HG03135 (cell line): ENCODE measurements at regions not wholly inside any gene's neighbourhood (a gene's known extent, or its start where the extent isn't known, plus 50 kb on each side); places are given as distances from the start of the nearest gene placed in this dataset.
"Not testable (repeated sequence)": the region's sequence is repeated elsewhere in the genome, so short reads cannot be mapped to it uniquely, and the experiment has no call there.

Experiments
- ATAC-seq: cut with Tn5 transposase; IDR thresholded peaks from one replicate; pipeline ENCODE4 v1.9.1; 2021; ENCODE audit warnings: mild to moderate bottlenecking, moderate library complexity; ENCODE audit not compliant: unreplicated experiment

DNA sequence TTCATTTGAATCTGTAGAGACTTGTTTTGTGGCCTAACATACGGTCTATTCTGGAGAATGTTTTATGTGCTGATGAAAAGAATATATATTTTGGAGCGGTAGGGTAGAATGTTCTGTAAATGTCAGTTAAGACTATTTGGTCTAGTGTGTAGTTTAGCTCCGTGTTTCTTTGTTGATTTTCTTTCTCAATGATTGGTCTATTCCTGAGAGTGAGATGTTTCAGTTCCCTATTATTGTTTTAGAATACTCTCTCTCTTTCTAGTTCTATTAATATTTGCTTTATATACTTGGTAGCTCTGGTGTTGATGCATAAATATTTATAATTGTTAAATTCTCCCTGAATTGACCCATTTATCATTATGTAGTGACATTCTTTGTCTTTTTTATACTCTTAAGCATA is 236.5 kb downstream of the GLUD2 start:
- no peak for ATAC-seq

DNA sequence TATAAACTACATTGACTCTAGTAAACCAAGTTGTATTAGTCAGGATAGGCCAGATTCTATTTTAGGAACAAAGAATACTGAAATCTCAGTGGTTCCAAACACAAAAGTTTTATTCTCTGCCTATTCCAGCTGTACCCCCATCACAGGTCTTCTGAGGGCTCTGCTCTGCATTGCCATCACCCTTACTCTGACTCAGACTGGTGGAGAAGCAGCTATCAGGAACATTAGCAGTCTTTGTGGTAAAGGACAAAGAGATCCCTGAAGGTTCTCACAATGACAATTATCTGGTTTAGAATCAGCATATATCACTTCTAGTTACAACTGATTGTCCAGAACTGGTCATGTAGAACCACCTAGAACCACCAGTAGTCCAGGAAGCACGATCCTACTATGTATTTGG is 251.1 kb downstream of the GLUD2 start:
- ATAC-seq, result no peak

DNA sequence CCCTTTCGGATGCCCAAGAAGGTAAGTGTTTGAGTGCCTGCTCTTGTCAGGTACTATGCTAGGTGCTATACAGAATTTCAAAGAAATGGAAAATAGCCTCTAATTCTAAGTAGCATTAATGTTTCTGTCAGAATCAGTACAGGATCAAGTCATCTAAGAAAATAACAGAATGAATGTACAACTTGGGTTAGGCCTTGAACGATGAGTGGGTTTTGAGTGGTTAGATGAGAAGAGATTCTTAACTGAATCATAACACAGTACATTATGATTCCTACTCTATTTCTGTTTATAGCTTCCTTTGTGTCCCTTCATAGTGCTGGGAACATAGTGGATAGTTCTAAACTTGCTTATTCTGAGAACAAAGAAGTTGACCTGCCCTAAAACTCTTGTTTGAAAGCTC is 253.9 kb downstream of the GLUD2 start:
- no peak for ATAC-seq

DNA sequence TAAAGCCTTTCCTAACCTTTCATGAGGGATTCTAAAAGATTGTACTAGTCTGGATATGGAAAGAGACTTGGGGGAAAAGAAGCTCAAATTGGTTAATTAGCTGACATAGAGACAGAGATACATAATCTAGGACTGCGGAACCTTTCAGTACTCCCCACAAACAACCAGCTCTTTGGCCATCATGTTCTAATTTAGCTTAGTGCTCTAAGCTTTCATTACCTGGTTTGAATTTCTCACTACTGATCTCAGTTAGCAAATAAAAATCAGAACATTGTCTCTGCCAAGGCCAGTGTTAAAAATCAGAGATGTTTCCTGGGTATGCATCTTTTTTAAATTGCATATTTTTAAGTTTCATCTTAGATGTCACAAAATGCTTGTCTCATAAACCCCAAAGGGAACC is 254.4 kb downstream of the GLUD2 start:
- no peak for ATAC-seq

DNA sequence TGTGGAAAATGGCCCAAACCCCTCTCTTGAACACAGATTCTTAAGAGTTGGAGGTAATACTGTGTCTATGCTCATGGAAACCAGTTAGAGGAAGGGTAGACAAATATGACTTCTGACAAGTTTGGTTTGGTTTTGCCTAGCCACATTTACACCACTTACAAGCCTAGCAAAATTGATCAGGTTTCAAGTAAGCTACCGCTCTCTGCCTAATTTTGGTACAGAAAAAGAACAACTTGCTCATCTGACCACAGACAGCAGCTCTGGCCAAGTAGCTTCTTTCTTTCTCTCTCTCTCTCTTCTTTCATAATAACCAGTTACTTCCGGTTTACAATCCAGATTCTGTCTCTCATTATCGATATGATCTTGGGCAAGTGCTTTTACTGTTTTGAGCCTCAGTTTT is 260.0 kb downstream of the GLUD2 start:
- peak; percentile 68 for ATAC-seq

DNA sequence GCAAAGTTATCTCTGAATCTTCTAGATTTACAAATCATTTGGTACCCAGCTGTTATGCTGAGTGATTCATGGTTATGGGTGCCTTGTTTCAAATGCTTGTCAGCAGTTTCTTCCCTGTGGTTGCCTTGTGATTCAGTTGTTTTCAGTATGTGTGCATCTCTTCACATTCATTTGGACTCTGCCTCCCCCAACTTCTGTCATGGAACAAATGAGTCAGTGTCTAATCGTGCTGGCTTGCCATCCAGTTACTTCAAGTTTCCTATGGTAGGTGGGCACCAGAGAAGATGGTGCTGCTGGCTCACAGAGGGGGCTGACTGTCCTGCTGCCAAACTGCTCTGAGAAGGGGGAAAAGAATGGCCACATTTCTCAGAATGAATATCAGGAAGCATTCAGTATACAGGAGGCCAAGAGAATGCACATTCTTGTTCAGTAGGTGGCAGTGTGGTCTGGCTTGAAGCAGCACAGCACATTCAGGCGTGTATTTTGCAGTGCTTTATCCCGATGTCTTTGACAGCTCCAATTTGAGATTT is 260.9 kb downstream of the GLUD2 start:
- peak; percentile 66 for ATAC-seq

DNA sequence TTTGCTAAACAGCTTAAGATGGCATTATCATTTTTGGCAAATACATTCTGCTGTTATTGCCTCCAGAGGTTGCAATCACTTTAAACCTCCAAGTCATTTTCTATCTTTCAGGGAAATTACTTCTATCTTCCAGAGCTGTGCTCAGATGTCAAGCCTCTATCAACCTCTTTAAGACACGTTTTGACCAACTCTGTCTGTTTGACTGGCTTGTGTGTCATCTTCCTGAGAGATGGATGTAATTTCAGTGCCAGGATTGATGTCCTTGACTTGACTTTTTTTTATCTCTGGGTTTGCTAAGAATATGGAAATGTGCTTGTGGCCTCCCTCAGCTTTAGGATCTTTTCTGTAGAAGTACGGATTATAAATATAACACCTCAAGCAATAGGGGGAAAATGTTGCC is 263.4 kb downstream of the GLUD2 start:
- no peak for ATAC-seq

DNA sequence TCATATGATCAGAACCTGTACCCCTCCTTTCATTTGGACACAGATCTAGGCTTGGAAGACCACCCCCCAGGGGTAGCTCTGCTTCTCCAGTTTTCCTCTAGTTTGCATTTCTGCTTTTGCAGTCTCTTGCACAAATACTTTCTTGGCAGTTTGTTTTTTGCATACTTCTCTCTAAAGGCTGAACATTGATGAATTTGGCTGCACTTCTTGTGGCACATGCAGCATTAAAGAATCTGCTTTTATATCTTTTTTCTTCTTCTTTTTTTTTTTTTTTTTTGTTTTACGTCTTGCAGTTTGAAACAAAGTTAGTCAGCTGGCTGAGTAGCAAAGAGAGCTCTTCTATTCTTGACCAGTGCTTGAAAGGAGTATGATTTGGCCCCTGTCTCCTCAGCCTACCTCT is 273.0 kb downstream of the GLUD2 start:
- ATAC-seq, result no peak

DNA sequence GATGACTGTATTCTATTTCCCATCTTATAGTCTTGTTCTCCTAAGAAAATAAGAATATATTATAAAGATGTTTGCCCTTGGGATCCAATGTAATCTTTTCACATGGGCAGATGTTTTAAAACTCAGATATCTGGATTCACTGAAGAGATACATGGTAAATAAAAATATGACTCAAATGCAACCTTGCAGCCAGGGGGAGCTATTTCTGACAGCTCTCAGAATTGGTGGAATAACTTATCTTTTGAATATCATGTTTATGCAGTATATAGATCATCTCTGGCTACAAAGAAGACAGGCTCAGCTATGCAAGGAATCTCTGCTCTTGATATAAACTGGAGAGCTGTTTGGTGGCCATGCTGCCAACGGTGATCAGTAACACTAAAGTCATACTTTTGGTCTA is 274.7 kb downstream of the GLUD2 start:
- no peak for ATAC-seq

DNA sequence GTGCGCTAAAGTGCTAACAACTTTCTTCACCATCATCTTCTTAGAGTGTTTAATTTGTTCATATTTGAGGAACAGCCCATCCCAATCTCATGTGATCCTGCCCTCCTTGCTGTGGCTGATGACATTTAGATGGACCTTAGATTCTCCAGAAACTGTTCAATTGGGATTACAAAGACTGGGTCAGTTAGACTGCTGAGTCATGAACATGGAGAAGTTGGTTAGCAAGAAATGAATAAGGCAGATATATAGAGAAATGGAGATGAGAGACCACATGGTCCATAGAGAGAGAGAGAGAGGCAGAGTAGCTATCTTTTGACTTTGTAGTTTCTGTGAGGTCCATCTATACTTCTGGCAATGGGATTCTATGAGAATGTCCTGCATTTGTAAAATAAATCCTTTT is 275.9 kb downstream of the GLUD2 start:
- no peak for ATAC-seq

DNA sequence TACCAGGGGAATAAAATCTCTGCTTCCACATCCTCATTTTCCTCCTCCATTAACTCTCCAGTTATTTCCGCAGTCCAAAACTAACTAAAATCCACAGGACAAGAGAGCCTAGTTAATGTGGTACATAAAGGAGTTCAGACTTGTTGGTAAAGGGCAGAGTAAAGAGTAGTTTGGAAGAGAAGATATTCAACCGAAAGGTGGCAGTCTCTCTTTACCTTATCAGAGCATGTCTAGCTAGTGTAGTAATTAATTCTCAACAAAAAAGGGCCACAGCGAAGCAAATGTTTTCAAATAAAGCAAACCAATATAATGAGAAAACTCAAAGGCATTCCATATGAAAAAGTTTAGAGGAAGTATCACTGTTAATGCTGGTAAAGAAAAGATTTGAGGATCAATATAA is 286.5 kb downstream of the GLUD2 start:
- ATAC-seq, result no peak

DNA sequence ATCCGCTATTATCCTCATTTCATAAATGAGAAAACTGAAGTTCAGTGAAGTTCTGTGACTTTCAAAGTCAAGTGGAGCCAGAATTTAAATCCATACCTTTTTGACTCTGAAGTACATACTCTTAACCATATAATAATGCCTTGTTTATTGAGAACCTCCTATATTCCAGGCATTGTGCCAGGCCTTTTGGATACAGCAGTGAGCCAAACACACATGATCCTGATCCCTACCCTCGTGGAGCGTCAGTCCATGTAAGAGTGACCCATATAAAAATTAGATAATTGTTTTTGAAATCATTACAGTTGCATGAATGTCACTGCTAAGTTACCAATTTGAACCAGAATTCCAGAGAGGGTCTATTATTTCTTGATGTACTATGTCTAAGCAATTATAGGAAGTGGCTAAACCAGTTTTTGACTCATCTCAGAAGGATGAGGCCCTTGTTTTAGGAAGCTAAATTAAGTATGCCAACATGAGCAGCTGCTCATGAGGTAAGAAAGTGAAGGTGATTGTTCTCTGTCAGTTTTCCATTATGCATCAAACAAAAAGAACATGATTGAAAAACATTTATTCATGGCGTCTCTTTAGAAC is 289.5 kb downstream of the GLUD2 start:
- no peak for ATAC-seq

DNA sequence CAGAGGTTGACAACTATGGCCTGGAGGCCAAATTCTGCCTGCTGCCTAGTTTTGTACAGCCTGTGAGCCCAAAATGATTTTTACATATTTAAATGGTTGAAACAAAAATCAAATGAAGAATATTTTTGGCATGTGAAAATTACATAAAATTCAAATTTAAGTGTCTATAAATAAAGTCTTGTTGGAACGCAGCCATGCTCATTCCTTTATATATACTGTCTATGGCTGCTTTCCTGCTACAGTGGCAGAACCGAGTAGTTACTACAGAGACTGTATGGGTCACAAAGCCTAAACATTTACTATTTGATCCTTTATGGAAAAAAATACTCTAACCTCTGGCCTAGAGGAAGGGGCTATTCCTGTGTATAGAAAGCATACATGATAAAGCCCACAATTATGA is 290.4 kb downstream of the GLUD2 start:
- ATAC-seq, result no peak

DNA sequence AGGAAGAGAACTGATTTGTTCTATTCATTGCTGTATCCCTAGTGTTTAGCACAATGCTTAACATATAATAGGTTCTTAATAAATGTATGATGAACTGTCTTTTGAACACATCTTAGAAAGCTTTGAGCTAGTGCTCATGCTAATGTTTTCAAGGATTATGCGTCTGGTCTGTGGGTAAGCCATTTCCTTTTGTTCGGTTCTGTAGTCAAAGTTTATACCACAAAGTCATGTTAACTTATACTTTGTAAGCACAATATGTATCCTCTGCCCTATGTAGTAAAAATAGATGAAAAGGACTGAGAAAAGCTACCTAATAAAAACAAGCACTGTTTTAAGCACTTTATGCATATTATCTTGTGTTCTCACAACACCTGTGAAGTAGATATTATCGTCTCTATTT is 301.9 kb downstream of the GLUD2 start:
- no peak for ATAC-seq

DNA sequence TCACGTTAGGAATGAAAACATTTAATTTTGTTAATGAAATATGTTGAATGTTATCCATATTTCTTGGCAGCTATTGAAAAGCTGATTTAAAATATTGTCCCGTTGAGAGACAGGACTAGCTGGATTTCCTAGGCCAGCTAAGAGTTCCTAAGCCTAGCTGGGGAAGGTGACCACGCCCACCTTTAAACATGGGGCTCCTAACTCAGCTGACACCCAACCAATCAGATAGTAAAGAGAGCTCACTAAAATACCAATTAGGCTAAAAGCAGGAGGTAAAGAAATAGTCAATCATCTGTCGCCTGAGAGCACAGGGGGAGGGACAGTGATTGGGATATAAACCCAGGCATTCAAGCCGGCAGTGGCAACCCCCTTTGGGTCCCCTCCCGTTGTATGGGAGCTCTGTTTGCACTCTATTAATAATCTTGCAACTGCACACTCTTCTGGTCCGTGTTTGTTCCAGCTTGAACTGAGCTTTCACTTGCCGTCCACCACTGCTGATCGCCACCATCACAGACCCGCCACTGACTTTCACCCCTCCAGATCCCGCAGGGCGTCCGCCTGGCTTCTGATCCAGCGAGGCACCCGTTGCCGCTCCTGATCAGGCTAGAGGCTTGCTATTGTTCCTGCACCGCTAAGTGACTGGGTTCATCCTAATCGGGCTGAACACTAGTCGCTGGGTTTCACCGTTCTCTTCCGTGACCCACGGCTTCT is 308.9 kb downstream of the GLUD2 start:
- ATAC-seq, result no peak

DNA sequence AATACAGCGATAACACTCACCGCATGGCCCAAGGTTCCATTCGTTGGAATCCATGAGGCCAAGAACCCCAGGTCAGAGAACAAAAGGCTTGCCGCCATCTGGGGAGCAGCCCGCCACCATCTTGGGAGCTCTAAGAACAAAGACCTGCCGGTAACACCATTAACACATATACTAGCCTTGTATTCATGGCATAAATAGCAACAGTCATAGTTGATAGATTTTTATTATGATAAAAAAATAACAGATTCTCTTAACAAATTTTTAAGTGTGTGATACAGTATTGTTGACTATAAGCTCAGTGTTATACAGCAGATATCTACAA is 309.4 kb downstream of the GLUD2 start:
- ATAC-seq, result no peak

DNA sequence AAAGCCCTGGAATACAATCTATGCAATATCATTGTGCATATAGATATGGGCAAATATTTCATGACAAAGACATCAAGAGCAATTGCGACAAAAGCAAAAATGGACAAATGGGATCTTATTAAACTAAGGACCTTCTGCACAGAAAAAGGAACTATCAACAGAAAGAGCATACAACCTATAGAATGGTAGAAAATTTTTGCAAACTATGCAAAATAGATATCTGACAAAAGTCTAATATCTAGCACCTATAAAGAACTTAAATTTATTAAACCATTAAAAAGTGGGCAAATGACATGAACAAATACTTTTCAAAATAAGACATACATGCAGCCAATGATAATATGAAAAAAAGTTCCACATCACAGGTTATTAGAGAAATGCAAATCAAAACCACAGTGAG is 312.9 kb downstream of the GLUD2 start:
- no peak for ATAC-seq

DNA sequence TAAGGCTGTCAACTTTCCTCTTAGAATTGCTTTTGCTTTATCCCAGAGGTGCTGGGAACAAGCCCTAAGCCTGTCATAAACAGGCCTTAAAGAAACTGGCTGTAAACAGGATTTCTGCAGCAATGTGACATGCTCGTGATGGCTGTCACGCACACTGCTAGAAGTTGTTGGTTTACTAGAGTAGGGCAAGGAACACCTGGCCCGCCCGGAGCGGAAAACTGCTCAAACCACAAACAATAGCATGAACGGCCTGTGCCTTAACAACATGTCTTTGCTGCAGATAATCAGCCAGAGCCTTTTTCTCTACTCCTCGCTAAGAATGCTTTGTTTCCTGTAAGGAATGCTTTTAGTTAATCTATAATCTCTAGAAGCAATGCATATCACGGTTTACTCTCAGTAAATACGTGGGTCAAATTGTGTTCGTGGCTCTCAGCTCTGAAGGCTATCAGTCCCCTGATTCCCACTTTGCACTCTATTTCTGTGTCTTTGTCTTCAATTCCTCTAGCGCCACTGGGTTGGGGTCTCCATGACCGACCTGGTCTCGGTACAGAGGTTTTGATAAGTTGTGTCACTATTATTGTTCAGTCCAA is 318.3 kb downstream of the GLUD2 start:
- no peak for ATAC-seq

DNA sequence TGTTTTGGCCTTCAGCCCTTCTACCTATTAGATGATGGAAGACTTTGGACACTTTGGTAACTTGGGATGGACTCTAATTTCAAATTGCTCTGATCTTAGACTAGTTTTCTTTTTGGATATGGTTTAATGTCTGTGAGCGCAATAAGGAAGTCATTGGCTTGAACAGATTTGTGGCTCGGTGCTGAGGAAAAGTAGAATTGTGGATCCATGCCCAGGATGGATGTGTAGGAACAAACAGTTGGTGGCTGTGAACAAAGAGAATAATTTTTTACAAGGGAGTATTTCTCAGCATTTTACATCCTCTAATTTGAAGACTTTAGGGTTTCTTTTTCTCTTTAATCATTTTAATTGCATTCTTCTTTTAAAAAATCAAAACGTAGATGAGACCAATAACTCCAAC is 327.1 kb downstream of the GLUD2 start:
- ATAC-seq, result no peak

DNA sequence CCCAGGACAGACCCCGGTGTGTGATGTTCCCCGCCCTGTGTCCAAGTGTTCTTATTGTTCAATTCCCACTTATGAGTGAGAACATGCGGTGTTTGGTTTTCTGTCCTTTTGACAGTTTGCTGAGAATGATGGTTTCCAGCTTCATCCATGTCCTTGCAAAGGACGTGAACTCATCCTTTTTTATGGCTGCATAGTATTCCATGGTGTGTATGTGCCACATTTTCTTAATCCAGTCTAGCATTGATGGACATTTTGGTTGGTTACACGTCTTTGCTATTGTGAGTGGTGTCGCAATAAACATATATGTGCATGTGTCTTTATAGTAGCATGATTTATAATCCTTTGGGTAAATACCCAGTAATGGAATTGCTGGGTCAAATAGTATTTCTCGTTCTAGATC is 334.5 kb downstream of the GLUD2 start:
- not testable (repeated sequence) for ATAC-seq

DNA sequence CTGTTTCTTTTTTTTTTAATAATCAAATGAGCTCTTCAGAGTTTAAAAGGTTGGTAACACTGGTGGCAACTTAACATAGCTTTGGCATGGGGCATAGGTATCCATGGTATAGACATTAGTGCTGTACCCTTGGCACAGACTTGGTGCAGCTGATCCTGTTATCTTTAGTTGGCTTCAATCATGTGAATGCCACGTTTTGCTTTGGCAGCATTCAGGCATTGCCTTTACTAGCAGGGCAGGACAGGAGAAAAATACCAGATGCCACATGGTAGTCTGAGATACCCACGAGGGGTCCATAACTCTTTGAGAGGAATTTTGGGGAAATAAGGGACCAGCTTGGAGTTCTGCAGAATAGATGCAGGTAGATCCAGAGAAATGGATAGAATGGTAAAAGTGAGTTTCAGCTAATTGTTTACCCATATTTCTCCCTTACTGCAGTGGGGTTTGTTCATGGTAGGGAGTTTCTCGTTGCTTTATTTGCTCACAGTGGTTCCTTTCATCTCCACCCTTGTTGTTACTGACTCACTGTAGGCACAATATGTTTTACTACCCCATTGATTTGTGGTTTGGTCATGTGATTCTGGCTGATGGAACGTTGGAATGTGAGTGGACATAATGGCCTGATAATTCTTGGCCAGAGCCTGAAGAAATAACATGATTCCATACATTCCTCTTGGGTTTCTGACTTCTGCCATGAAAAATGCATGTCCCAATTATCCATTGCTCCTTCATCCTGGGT is 342.7 kb downstream of the GLUD2 start:
- ATAC-seq, result no peak

DNA sequence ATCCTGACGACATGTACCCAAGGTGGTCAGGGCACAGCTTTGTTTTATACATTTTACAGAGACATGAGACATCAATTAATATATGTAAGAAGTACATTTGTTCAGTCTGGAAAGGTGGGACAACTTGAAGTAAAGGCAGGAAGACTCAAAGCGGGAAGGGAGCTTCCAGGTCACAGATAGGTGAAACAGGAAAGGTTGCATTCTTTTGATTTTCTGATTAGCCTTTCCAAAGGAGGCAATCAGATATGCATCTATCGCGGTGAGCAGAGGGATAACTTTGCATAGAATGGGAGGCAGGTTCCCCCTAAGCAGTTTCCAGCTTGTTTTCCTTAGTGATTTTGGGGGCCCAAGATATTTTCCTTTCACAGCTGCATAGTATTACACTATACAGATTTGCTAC is 358.4 kb downstream of the GLUD2 start:
- ATAC-seq, result no peak
